NCI-H1930 (cell line): ENCODE measurements at regions not wholly inside any gene's neighbourhood (a gene's known extent, or its start where the extent isn't known, plus 50 kb on each side); places are given as distances from the start of the nearest gene placed in this dataset.

Experiments used
- DNase-seq, 2 experiments: peaks; one replicate each; lab custom pipeline; 2025; lab: John Stamatoyannopoulos, UW

- DNase-seq, result no peak
Measured at GRCh38 chr4:22217480-22217879, 268.9 kb upstream of the KCNIP4 start.

- no peak for DNase-seq
Measured at GRCh38 chr4:22216278-22216677, 267.7 kb upstream of the KCNIP4 start.

GRCh38 chr4:22215084-22215483, 266.5 kb upstream of the KCNIP4 start:
- DNase-seq, result no peak

- DNase-seq, result no peak
Measured at GRCh38 chr4:22203711-22204011, 255.1 kb upstream of the KCNIP4 start.

GRCh38 chr4:22202975-22203710, 254.6 kb upstream of the KCNIP4 start:
- DNase-seq, result no peak

- no peak for DNase-seq
Measured at GRCh38 chr4:22202246-22202974, 253.8 kb upstream of the KCNIP4 start.

- DNase-seq, result no peak
Measured at GRCh38 chr4:22201256-22201655, 252.7 kb upstream of the KCNIP4 start.

- DNase-seq, result no peak
Measured at GRCh38 chr4:22196551-22196950, 248.0 kb upstream of the KCNIP4 start.

GRCh38 chr4:22192084-22192511, 243.5 kb upstream of the KCNIP4 start:
- no peak for DNase-seq

- DNase-seq, result no peak
Measured at GRCh38 chr4:22191565-22191964, 243.0 kb upstream of the KCNIP4 start.

GRCh38 chr4:22190855-22191254, 242.3 kb upstream of the KCNIP4 start:
- no peak for DNase-seq

- peak in 1 of 2 experiments; percentile 36 for DNase-seq
Measured at GRCh38 chr4:22187203-22187820, 238.7 kb upstream of the KCNIP4 start.

- no peak for DNase-seq
Measured at GRCh38 chr4:22181736-22182135, 233.2 kb upstream of the KCNIP4 start.

GRCh38 chr4:22179124-22179874, 230.7 kb upstream of the KCNIP4 start:
- peak in 1 of 2 experiments; percentile 40 for DNase-seq

GRCh38 chr4:22174640-22175039, 226.1 kb upstream of the KCNIP4 start:
- no peak for DNase-seq

GRCh38 chr4:22170353-22170752, 221.8 kb upstream of the KCNIP4 start:
- no peak for DNase-seq

GRCh38 chr4:22167201-22167600, 218.6 kb upstream of the KCNIP4 start:
- no peak for DNase-seq

GRCh38 chr4:22162454-22162853, 213.9 kb upstream of the KCNIP4 start:
- DNase-seq, result no peak

- no peak for DNase-seq
Measured at GRCh38 chr4:22130741-22131140, 182.2 kb upstream of the KCNIP4 start.

GRCh38 chr4:22129454-22130029, 181.0 kb upstream of the KCNIP4 start:
- no peak for DNase-seq

- no peak for DNase-seq
Measured at GRCh38 chr4:22122062-22122461, 173.5 kb upstream of the KCNIP4 start.

GRCh38 chr4:22115262-22115661, 166.7 kb upstream of the KCNIP4 start:
- no peak for DNase-seq
